ENCODE measurements at regions not wholly inside any gene's neighbourhood (a gene's known extent, or its start where the extent isn't known, plus 50 kb on each side); places are given as distances from the start of the nearest gene placed in this dataset.

DNA sequence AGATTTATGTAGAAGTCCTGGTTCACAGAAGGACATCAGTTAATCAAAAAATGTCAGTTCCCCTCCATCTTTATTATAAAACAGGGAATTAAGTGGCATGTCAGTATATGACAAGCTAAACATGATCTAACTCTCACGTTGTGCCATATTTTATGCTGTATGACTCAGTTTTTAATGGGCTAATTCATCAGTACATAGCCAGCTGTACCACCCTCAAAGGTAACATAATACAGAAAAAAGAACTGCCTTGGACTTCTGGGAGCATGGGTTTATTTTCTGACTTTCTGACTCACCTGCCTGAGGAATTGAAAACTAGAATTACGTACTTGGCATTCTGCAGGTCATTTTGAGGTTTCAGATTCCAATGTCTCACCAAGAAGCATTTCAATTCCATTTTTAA, 135.7 kb downstream of the CMPK2 start:
- TF ChIP-seq CTCF (optimal IDR thresholded peaks at IDR 0.05 in 1 of 3, IDR thresholded peaks at IDR 0.05 in 1 of 3, conservative IDR thresholded peaks at IDR 0.05 in 1 of 3; ENCODE audit: extremely low read depth in 1 of 3, insufficient read depth in 2 of 3, low read length in 3 of 3) (no peak), EZH2 (IDR thresholded peaks at IDR 0.05; ENCODE audit: low read length) (no peak)
- no peaks in the 10 kb centered on the region for H3K36me3 ChIP-seq (ENCODE audit: control insufficient read depth in 2 of 2, extremely low read depth in 1 of 2, insufficient read depth in 2 of 2, low read length in 2 of 2)
- no peak for DNase-seq (ENCODE audit: low read depth, low spot score)
- no peak for FAIRE-seq
- H3K27me3 ChIP-seq (ENCODE audit: control insufficient read depth, extremely low read depth, insufficient read depth, low read length) = no peaks in the 10 kb centered on the region
- H3K9ac ChIP-seq (ENCODE audit: control insufficient read depth, extremely low read depth, insufficient read depth, low read length) = no peak overlapping the region
- H4K20me1 ChIP-seq (ENCODE audit: control insufficient read depth, extremely low read depth, insufficient read depth, low read length) = no peaks in the 10 kb centered on the region
- no peak overlapping the region for H3K27ac ChIP-seq (ENCODE audit: control insufficient read depth, insufficient read depth, low read length)
- no peak overlapping the region for H3K4me3 ChIP-seq (ENCODE audit: control insufficient read depth in 2 of 3, extremely low read depth in 1 of 3, insufficient read depth in 2 of 3, low read depth in 1 of 3, low read length in 3 of 3)
- no peaks in the 10 kb centered on the region for H3K79me2 ChIP-seq (ENCODE audit: control insufficient read depth, insufficient read depth, low read length)
- H3K4me1 ChIP-seq (ENCODE audit: control insufficient read depth, extremely low read depth, insufficient read depth, low read length) = no peaks in the 10 kb centered on the region
- no peaks in the 10 kb centered on the region for H3K9me1 ChIP-seq (ENCODE audit: control insufficient read depth, extremely low read depth, insufficient read depth, low read length)
- no peak overlapping the region for H3K4me2 ChIP-seq (ENCODE audit: control insufficient read depth, extremely low read depth, insufficient read depth, low read depth, low read length)
- dilution Hi-C loops (cut with MboI; ENCODE audit: extremely low pct_ligation_motif_present, low sequenced_read_pairs) = no loop called here
- H2AFZ ChIP-seq (ENCODE audit: control insufficient read depth, low read length) = no peak overlapping the region
- H3K9me3 ChIP-seq (ENCODE audit: control insufficient read depth, low read depth, low read length) = no peaks in the 10 kb centered on the region

GRCh38 chr2:6730649-6731532, 134.8 kb downstream of the CMPK2 start:
- FAIRE-seq (no peak), DNase-seq (ENCODE audit: low read depth, low spot score) (no peak)
- Histone ChIP-seq H3K79me2 (ENCODE audit: control insufficient read depth, insufficient read depth, low read length) (no peaks in the 10 kb centered on the region), H3K4me1 (ENCODE audit: control insufficient read depth, extremely low read depth, insufficient read depth, low read length) (no peaks in the 10 kb centered on the region), H3K4me2 (ENCODE audit: control insufficient read depth, extremely low read depth, insufficient read depth, low read depth, low read length) (no peak overlapping the region), H3K9ac (ENCODE audit: control insufficient read depth, extremely low read depth, insufficient read depth, low read length) (no peak overlapping the region), H3K27ac (ENCODE audit: control insufficient read depth, insufficient read depth, low read length) (no peak overlapping the region), H3K9me1 (ENCODE audit: control insufficient read depth, extremely low read depth, insufficient read depth, low read length) (no peaks in the 10 kb centered on the region), H3K36me3 (ENCODE audit: control insufficient read depth in 2 of 2, extremely low read depth in 1 of 2, insufficient read depth in 2 of 2, low read length in 2 of 2) (no peaks in the 10 kb centered on the region), H3K27me3 (ENCODE audit: control insufficient read depth, extremely low read depth, insufficient read depth, low read length) (no peaks in the 10 kb centered on the region), H2AFZ (ENCODE audit: control insufficient read depth, low read length) (no peak overlapping the region), H3K9me3 (ENCODE audit: control insufficient read depth, low read depth, low read length) (no peaks in the 10 kb centered on the region), H4K20me1 (ENCODE audit: control insufficient read depth, extremely low read depth, insufficient read depth, low read length) (no peaks in the 10 kb centered on the region), H3K4me3 (ENCODE audit: control insufficient read depth in 2 of 3, extremely low read depth in 1 of 3, insufficient read depth in 2 of 3, low read depth in 1 of 3, low read length in 3 of 3) (no peak overlapping the region)
- TF ChIP-seq EZH2 (IDR thresholded peaks at IDR 0.05; ENCODE audit: low read length) (no peak), CTCF (optimal IDR thresholded peaks at IDR 0.05 in 1 of 3, IDR thresholded peaks at IDR 0.05 in 1 of 3, conservative IDR thresholded peaks at IDR 0.05 in 1 of 3; ENCODE audit: extremely low read depth in 1 of 3, insufficient read depth in 2 of 3, low read length in 3 of 3) (no peak)
- dilution Hi-C loops (cut with MboI; ENCODE audit: extremely low pct_ligation_motif_present, low sequenced_read_pairs) = no loop called here
